ENCODE measurements at regions not wholly inside any gene's neighbourhood (a gene's known extent, or its start where the extent isn't known, plus 50 kb on each side); places are given as distances from the start of the nearest gene placed in this dataset.
A peak's percentile ranks its signal among the peaks of the same experiment; 100 is the strongest.

DNA sequence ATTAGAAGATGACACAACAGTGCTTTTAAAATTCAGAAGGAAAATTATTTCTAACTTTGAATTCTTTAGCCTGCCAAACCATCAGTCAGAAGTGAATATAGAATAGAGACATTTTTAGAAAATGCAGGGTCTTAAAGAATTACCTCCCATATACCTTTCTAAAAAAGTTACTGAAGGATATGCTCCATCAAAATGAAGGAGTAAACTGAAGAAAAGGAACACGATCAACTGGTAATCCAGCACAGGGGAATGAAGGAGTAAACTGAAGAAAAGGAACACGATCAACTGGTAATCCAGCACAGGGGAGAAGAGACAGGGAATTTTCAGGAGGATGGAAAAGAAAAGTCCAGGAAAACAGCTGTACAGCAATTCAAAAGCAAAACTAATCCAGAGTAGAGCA is 75.4 kb upstream of the LDLRAD3 start:
- DNase-seq (ENCODE audit: low read depth, low spot score): no peak

DNA sequence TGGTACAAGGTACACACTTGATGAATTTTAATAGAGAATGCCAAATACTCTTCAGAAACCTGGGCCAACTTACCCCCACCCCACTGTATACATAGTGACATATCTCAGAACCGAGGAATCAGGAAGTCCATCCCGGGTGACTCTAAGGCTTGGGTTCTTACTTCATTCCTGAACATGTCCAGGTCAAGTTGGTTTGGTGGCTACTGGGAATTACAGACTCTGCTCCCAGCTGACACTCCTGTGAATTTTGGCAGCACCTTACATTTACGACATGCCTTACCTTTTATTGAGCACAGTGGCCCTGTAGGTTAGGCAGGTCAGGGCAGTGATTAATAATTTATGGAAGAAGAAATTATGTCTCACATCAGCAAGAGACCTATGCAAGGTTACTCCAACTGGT is 70.1 kb upstream of the LDLRAD3 start:
- no peak for DNase-seq (ENCODE audit: low read depth, low spot score)

DNA sequence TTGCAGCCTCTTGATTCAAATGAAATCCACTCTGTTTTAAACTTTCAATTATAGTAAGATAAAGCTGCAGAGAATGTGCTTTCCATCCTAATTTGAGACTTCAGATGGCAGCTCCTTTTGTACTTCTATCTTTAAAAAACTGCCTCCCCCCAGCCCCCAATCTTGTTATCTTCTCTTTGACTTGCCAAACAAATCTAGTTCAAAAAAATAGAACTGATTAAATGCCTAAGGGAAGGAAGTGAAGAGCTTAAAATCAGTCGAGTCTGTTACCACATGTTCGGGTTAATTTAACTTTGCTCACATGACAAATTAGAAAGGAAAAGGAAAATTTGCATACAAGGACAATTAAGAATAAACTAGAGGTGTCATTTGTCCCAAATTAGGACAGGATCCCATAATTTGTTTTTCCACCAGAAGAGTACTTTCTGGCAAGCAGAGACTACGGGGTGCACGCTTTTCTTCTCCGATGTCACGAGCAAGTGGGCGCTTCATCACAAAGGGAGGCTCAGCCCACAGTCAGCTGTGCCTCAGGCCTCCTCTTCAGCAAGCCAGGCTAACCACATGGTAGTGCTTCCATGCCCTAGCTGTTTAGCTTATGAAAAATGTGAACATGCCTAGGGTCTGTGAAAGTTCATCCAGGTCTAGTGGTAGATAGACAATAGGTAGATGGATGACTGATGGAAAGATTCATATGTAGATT is 69.0 kb upstream of the LDLRAD3 start:
- DNase-seq (ENCODE audit: low read depth, low spot score): no peak

DNA sequence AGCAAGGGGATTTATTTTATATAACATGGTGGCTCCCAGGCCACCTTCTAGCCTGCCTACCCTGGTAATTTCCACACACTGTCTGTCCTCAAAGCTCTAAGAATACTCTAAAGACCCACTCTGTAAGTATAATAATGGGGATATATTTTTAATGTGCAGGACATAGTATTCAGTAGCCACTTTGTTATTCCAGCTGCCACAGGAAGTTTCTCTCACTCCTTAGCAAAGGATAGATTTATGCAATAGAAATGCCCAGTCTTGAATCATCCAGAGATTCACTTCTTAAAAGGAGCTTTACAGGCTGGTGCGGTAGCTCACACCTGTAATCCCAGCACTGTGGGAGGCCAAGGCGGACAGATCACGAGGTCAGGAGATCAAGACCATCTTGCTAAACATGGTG is 68.4 kb upstream of the LDLRAD3 start:
- no peak for DNase-seq (ENCODE audit: low read depth, low spot score)

DNA sequence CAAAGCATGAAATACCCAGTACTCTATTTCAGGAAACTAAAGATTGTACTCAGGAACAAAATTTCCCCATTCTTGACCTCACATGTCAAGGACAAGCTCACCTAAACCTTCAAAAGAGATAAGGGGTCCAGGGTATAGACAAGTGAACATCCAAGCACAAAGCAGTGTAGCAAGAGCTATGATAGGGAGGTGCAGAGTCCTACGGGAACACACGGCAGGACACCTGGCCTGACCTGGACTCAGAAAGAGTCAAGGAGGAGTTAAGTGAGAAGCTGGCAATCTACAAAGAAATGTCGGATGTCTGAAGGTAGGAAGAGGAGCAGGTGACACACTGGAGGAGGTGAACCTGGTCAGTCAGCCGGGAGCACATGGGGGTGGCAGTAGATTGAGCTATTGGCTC is 67.1 kb upstream of the LDLRAD3 start:
- DNase-seq (ENCODE audit: low read depth, low spot score): no peak

DNA sequence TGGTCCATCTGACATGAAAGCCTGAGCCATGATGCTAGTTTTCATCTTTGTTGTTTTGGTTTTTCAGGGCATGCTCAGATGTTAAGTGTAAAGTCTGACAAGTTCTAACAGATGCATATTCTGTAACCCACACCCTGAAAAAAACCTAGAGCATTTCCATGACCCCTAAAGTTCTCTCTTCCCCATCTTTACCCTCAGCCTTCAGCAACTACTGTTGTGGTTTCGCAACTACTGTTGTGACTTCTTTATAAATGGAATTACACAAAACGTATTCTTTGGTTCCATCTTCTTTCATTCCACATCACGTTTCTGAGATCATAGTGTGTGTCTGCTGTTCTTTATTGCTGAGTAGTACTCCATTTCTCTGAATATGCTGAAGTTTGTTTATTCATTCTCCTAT is 65.1 kb upstream of the LDLRAD3 start:
- DNase-seq (ENCODE audit: low read depth, low spot score): no peak

DNA sequence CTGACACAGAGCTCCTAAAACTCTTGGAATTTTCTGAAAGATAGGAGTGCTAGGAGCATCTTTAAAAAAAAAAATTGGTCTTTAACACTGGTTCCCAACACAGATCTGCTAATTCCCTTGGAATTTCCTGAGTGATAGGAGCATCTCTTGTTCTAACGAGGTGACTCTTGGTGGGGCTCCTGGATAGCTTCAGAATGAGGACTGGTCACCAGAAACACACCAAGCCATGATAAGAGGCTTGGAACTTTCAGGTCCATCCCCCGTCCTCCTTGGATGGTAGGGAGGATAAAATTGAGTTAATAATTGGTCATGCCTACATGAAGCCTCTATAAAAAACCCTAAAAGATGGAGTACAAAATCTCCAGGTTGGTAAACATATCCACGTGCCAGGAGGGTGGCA is 64.5 kb upstream of the LDLRAD3 start:
- peak; percentile 6 for DNase-seq (ENCODE audit: low read depth, low spot score)

DNA sequence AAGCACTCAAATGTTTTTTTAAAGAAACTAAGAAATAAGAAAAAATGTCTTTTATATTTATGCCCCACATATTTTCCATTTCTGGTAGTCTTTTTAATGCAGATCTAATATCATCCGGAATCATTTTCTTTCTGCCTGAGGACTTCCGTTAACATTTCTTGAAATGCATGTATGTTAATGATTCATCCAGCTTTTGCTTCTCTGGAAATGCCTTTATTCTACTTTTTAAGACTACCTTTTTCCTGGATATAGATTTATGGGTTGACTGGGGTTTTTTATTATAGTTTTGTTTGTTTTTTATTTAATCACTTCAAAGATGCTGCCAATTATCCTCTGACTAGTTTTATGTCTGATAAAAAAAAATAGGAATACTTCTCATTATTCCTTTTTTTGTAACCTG is 57.1 kb upstream of the LDLRAD3 start:
- DNase-seq (ENCODE audit: low read depth, low spot score): no peak

DNA sequence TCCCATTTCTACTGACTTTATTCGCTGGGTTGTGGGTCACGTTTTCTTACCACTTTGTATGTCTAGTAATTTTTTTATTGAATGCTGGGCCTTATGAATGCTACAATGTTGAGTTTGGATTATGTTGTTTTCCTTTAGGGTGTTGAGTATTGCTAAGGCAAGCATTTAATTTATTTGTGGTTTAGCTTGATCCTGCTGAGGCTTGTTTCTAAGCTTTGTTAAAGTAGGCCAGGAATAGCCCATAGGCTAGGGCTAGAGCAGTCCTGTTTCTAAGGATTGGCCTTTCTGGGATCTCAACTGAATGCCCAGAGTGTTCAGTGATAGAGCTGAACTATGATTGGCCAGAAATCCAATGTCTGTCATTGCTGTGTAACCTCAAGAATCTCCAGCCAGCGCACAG is 56.1 kb upstream of the LDLRAD3 start:
- DNase-seq (ENCODE audit: low read depth, low spot score): no peak

DNA sequence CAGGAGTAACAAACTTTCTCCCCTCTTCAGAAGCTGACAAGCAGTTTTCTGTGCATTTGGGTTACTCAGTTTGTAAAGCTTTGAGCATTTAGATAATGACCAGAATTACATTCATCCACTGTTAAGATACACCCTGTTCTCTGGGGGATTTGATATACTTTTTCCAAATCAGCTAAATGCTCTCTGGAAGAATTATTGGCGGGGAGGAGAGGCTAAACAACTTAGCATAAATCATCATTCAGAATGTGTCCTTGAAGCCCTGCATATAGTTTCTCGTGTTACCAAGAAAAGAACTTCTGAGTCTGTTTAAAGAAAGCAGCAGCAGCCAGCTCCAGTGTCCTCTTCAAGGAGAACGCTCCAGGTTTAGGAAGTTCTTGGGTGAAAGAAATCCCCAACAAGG is 54.9 kb upstream of the LDLRAD3 start:
- no peak for DNase-seq (ENCODE audit: low read depth, low spot score)

DNA sequence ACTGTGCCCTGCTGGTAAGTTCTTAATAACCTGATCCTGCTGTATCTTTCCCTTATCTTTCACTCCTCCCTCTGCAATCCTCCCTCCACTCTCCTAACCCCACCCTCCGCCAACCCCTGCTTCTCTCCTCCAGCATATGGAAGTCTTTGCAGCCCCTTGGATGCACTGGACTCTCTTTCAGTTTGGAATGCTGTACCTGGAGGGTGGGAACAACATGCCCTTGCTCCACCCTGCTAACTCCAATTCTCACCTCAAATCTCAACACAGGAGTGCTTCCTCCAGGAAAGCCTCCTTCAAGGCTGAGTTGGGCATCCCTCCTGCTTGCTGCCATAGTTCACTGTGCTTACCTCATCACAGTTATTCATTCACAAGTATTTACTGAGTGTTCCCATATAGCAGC is 52.8 kb upstream of the LDLRAD3 start:
- peak; percentile 3 for DNase-seq (ENCODE audit: low read depth, low spot score)

DNA sequence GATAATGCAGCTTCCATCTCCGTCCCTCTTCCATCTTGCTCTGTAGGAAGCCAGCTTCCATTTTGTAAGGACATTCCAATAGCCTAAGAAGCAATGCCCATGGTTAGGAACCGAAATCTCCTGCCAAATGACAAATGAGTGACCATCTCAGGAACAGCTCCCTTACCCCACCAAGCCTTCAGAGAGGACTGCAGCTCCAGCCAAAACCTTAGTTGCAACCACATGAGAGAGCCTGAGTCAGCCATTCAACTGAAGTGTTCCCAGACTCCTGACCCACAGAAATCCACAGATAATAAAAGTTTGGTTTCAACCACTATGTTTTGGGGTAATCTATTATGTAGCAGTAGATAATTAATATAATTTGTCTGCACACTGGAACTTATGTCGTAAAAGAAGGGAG is 51.7 kb upstream of the LDLRAD3 start:
- DNase-seq (ENCODE audit: low read depth, low spot score): no peak

DNA sequence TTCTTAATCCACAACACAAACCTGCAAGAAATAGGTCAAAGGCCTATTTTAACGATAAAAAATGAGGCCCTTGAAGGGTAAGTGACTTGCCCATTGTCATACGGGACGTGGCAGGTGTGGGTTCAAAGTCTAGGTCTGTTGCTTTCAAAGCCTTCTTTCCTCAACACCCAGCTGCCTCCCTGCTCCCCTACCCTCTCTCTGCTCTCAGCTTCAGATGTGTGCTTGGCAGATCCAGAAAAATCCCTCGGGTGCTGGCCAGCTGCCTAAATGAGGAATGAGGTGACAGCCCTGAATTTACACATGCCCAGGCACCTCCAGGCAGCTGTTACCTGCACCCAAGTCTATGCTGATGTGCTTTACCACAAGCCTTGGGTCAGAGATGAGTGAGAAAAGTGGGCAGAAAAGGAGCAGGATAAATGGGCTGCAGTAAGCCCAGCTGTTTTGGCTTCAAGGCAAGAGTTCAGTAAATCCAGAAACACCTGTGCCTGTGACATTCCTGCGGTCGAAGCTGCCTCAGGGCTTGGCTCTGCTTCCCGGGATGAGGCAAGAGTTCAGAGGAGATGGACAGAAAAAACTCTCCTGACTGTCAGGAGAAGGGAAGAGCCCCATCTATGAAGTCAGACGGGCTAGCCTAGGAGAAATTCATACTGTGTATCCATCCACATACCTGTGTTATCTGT is 49.9 kb upstream of the LDLRAD3 start:
- DNase-seq (ENCODE audit: low read depth, low spot score): peak; percentile 88
